GM20431 (cell line): ENCODE measurements at regions not wholly inside any gene's neighbourhood (a gene's known extent, or its start where the extent isn't known, plus 50 kb on each side); places are given as distances from the start of the nearest gene placed in this dataset.

Experiments
- in situ Hi-C: fragments of 300-500 bp; cut with MseI, MboI; formaldehyde crosslinking; loops from one replicate; pipeline ENCODE4 v1.15.0; 2020; ENCODE audit warnings: low sequenced_read_pairs; ENCODE audit not compliant: unreplicated experiment

DNA sequence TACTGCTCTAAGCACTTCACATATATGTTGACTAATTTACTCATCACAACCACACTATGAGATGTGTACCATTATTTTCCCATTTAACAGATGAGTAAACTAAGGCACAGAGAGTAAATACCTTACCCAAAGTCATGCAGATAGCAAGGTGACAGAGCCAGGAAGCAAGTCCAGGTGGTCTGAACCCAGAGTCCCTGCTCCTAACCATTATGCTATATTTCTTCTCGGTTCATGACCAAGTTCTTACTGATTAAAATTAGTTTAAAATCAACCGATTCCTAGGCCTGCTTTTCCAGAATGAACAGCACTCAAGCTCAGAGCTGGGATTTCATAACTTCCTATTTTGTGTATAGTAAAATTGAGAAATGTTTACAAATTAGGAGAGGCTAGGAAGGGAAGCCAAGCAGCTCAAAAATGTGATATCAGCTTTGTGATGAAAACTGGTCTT, 85.5 kb upstream of the EGLN3 start:
- in situ Hi-C loops, result no loop called here

DNA sequence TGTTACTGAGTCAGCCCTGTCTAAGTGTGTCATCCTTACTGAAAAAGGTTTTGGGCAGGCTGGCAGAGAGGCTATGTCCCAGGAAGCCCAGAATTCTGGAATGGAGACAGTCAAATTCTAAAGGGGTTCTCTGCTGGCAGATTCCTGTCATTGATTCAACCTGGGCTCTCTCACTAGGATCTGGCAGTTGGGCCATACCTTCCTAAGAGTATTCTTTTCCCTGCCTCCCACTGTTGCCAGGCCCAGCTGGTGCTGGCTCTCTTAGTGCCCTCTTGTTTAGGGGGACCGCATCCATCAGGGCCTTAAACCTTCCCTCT, 85.0 kb upstream of the EGLN3 start:
- in situ Hi-C loops, result no loop called here

DNA sequence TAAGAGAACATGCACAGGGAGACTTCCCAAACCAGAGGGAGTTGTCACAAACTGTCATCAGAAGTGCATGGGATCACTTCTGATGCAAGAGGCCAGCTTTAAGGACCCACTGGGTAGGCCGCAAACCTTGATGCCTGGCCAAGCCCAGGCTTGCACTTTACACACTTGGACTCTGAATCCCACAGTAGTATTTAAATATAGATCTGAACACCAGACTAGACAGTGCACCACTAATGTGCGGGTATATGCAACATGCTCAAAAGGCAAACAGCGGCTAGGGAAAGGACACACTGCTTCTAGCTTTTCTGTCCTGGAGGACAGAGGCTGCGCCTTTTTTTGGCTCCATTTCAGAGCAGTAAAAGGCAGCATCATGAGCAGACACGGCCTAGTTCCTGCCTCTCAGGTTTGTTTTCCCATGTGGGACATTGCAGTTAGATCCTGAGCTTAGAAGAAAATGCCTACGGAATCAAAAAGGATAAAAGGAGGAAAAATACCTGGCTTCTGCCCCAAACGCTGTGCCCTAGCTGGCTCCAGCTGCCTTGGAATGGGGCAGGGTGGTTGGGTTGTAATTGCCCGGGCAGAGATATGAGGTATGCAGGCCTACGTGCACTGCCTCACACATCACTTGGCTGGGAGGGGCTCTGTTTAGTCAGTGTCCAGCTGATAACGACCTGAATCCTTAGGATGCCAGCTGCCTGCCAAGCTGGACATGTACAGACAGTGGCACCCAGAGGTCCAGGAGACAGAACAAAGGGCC, 84.5 kb upstream of the EGLN3 start:
- in situ Hi-C loops, result no loop called here

DNA sequence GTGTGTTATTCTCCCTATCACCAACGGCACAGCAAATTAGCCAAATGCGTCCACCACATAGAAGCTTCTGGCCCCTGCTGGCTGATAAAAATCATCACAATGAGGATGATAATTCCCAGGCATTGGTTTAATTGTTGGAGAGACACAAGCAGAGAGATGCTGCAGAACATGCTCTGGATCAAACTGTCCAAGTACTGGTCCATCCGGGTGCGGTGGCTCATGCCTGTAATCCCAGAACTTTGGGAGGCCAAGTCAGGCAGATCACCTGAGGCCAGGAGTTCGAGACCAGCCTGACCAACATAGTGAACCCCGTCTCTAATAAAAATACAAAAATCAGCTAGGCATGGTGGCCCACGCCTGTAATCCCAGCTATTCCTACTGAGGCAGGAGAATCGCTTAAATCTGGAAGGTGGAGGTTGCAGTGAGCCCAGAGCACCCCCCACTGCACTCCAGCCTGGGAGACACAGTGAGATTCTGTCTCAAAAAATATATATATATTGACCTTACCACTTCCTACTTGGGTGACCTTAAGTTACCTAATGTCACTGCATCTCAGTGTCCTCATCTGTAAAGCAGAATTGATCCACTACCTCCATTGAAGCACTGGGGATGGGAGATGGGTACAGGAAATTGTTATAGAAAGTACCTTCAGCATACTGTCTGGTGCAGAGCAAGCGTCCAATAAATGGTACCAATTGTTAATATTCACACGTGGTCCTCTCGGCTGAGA, 83.7 kb upstream of the EGLN3 start:
- in situ Hi-C loops, result no loop called here

GRCh38 chr14:34032720-34033119, 81.8 kb upstream of the EGLN3 start:
- in situ Hi-C loops, result no loop called here

DNA sequence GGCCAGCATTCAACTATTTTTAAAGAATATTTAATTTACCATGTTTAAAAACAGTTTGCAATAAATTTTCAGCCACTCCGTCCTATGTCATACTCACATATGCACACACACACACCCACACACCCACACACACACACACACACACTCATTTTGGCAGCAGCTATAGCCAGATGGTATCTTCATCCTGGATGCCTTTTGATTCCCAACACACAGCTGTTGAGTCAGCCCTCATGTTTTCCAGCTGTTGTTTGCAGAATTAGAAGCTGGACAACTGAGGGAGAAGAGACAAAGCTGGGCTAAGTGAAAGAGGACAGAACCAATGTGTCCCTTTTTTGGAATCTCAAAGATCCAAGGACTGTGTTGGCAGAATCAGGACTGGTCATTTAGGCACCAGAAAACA, 80.0 kb upstream of the EGLN3 start:
- in situ Hi-C loops, result no loop called here

GRCh38 chr14:34029921-34030334, 79.1 kb upstream of the EGLN3 start:
- in situ Hi-C loops, result no loop called here

- in situ Hi-C loops, result no loop called here
Measured at GRCh38 chr14:34027990-34028495, 77.2 kb upstream of the EGLN3 start.

DNA sequence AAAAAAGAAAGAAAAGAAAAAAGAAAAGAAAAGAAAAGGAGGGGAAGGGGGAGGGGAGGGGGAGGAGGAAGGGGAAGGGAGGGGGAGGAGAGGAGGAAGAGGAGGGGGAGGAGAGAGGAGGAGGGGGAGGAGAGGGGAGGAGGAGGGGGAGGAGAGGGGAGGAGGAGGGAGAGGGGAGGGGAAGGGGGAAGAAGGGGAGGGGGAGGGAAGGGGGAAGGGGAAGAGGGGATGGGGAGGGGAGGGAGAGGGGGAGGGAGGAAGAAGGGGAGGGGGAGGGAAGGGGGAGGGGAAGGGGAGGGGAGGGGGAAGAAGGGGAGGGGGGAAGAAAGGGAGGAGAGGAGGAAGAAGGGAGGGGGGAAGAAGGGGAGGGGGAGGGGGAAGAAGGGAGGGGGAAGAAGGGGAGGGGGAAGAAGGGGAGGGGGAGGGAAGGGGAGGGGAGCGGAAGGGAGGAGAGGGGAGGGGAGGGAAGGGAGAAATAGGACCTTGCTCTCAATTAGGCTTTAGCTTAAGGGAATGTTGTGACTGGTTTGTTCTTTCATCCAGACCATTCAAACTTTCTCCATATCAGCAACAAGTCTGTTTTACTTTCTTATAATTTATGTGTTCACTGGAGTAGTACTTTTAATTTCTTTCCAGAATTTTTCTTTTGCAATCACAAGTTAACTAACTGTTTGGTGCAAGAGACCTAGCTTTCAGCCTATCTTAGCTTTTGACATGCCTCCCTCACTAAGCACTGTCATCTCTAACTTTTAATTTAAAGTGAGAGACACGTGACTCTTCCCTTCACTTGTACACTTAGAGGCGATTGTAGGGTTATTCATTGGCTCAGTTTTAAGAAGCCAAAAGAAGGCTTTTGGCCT, 76.5 kb upstream of the EGLN3 start:
- in situ Hi-C loops, result no loop called here

- in situ Hi-C loops, result no loop called here
Measured at GRCh38 chr14:34025325-34026017, 74.6 kb upstream of the EGLN3 start.

DNA sequence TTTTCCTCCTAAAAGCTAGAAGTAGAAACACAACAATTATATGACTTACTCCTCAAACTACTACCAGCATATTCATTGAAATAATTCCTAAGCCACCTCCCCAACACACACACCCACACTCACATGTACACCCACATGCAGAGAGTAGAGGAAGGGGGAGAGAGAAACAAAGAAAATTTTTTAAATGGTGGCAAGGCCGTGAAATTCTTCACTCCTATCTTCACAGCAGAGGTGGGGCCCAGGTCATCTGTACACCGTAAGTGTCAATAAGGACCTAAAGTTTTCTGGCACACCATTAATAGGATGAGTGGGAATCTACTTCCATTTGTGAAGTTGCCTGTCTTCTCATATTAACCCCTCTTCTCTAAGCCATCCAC, 73.9 kb upstream of the EGLN3 start:
- in situ Hi-C loops, result no loop called here

- in situ Hi-C loops, result no loop called here
Measured at GRCh38 chr14:34023824-34024767, 73.2 kb upstream of the EGLN3 start.

DNA sequence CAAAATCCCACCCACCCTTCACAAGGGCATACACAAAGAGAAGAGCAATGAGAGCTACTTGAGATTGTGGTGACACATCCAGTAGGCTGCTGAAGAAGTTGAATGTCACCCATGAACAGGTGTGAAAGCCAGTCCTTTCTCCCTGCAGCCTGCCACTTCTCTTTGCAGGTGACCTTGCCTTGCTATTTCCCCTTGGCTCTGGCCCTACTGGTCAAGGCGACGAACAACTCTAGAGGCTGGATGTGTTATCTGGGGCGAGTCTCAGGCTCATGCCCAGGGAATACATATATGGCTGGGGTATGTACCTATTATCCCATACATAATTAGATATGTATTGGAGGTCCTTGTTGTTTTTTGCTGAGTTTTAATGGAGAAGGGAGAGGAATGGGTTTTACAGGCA, 70.2 kb upstream of the EGLN3 start:
- in situ Hi-C loops, result no loop called here

- in situ Hi-C loops, result no loop called here
Measured at GRCh38 chr14:34020014-34020413, 69.1 kb upstream of the EGLN3 start.

DNA sequence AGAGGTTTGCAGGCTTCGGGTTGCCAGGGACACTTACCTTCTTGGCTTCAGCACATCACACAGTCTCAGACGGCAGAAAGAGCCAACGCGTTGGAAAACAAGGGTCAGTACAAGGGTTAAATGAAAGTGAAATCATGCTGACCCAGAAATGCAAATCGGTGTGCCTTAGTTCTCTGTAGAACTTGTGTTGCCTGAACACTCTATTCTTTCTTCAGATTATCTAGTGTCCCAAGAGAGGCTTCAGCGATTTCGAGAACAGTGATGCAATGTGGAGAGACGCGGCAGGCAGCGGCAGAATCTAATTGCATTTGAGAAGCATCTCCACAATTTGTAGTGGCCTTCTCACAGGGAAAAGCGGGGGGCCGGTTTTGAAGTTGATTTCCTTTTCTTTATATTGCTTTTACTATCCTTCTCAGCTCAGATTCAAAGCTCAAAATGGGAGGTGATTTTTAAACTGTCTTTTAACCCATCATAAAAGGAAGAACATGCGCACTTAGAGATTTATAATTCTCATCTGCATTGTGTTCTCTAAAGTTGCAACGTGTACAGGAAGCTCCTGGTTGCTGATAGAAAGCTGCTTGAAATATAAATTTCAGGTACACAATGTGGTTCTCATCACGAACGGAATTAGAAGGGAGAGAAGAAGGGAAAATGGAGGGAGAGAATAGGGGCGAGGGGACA, 67.8 kb upstream of the EGLN3 start:
- in situ Hi-C loops, result no loop called here

- in situ Hi-C loops, result no loop called here
Measured at GRCh38 chr14:34018125-34018524, 67.3 kb upstream of the EGLN3 start.

- in situ Hi-C loops, result no loop called here
Measured at GRCh38 chr14:34015383-34015782, 64.5 kb upstream of the EGLN3 start.

DNA sequence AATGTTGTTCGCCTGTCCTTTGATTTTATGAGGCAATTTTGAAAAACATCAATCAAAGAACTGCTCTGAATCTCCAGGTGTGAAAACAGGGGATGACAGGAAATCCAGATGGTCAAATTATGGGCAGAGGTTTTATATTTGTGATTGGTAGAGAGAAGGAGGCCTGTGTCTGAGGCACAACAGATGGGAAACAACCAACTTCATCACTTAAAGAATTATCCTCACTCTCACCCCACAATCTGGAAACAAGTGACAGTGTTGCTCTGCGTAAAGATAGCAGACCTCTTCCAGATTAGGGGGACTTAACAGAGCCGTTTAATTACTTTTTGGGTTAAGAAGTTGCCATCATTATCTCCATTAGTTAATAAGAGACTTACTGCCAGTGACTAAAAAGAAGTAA, 64.1 kb upstream of the EGLN3 start:
- in situ Hi-C loops, result no loop called here

GRCh38 chr14:34013721-34014060, 62.8 kb upstream of the EGLN3 start:
- in situ Hi-C loops, result no loop called here
